A673 (cell line): ENCODE measurements at regions not wholly inside any gene's neighbourhood (a gene's known extent, or its start where the extent isn't known, plus 50 kb on each side); places are given as distances from the start of the nearest gene placed in this dataset.

Source experiments
- EZH2 ChIP-seq: fragments of 200-600 bp; sonication (generic); IDR thresholded peaks from 2 replicates; pipeline ENCODE4 v1.6.1; 2017; ENCODE audit warnings: borderline replicate concordance, low read depth, mild to moderate bottlenecking, mixed read lengths, antibody characterized with exemption, low read length; ENCODE audit not compliant: poor library complexity, severe bottlenecking
- TF ChIP-seq, protein P1 (sequence below): fragments of 300-800, 200-600 bp; sonication (generic); conservative IDR thresholded peaks from 2 replicates; pipeline ENCODE4 v1.5.1; 2017; ENCODE audit warnings: low read depth, mild to moderate bottlenecking, antibody characterized with exemption, low read length, moderate library complexity, mixed read lengths

DNA sequence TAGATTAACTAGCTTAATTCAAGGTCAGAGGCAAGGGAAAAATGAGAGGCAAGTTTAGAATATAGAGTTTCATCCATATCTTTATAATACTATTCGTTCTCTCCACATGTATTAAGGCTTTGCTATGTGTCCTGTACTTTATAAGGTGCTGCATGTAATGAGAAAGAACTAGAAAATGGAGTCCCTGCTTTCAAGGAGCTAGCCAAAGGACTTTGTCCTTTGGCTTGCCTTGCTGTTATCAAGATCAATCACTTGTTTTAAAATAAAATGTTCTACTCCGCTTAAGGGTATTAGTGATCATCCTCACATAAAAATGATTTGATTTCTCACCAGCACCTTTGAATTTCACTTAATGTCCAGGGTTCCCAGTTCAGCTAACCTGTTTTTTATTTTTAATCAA is 470.9 kb downstream of the WDR72 start:
- TF ChIP-seq, protein P1, sequence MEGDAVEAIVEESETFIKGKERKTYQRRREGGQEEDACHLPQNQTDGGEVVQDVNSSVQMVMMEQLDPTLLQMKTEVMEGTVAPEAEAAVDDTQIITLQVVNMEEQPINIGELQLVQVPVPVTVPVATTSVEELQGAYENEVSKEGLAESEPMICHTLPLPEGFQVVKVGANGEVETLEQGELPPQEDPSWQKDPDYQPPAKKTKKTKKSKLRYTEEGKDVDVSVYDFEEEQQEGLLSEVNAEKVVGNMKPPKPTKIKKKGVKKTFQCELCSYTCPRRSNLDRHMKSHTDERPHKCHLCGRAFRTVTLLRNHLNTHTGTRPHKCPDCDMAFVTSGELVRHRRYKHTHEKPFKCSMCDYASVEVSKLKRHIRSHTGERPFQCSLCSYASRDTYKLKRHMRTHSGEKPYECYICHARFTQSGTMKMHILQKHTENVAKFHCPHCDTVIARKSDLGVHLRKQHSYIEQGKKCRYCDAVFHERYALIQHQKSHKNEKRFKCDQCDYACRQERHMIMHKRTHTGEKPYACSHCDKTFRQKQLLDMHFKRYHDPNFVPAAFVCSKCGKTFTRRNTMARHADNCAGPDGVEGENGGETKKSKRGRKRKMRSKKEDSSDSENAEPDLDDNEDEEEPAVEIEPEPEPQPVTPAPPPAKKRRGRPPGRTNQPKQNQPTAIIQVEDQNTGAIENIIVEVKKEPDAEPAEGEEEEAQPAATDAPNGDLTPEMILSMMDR, result no peak
- TF ChIP-seq EZH2, result no peak
